A549 (cell line): ENCODE measurements at regions not wholly inside any gene's neighbourhood (a gene's known extent, or its start where the extent isn't known, plus 50 kb on each side); places are given as distances from the start of the nearest gene placed in this dataset.

Source experiments
- ATAC-seq, 2 experiments: fragments of 200-7000 bp in 1 of 2; fragments of >200 bp in 1 of 2; cut with Nextera tagmentation in 1 of 2; cut with Tn5 transposase in 1 of 2; 3 replicates each; pipeline versions ENCODE4 v1.8.0 to v1.9.1; 2018 to 2020; ENCODE audit warnings: mild to moderate bottlenecking in 1 of 2, moderate library complexity in 1 of 2
- CTCF ChIA-PET: fragments of 300-600 bp; sonication (Branson Sonifier 250); formaldehyde crosslinking; extraction: SDS; loops from one replicate; lab custom pipeline; 2021; ENCODE audit warnings: antibody characterized with exemption, inconsistent platforms; lab: Yijun Ruan, JAX
- POLR2A ChIA-PET: fragments of 350-600 bp; formaldehyde crosslinking; extraction: SDS; loops from one replicate; lab custom pipeline; 2021; ENCODE audit warnings: antibody characterized with exemption, inconsistent platforms; lab: Yijun Ruan, JAX
- DNase-seq, 2 experiments: peaks; one replicate each; pipeline versions ENCODE4 v3.0.0 to v3.0.0-alpha.2; 2011 to 2016; ENCODE audit warnings: low read depth in 1 of 2, low spot score in 1 of 2
- FAIRE-seq: peaks from 2 replicates; lab custom pipeline; 2011; peaks lifted over from hg19 to GRCh38; lab: Jason Lieb, UNC
- H3K27ac ChIP-seq, 2 experiments: fragments of >200 bp; sonication (Bioruptor Twin); formaldehyde crosslinking; 3 replicates each; pipeline ENCODE4 v1.5.1; 2016 to 2017
- H3K4me1 ChIP-seq: fragments of >200 bp; sonication (Bioruptor Twin); formaldehyde crosslinking; 3 replicates; pipeline ENCODE4 v1.6.1; 2016
- H3K4me2 ChIP-seq: fragments of >200 bp; sonication (Bioruptor Twin); formaldehyde crosslinking; 3 replicates; pipeline ENCODE4 v1.6.1; 2016
- H3K4me3 ChIP-seq: fragments of >200 bp; sonication (Bioruptor Twin); formaldehyde crosslinking; 3 replicates; pipeline ENCODE4 v1.5.1; 2016
- H3K9me3 ChIP-seq: fragments of >200 bp; sonication (Bioruptor Twin); formaldehyde crosslinking; 3 replicates; pipeline ENCODE4 v1.6.1; 2016
- BHLHE40 ChIP-seq: IDR thresholded peaks from 2 replicates; pipeline ENCODE4 v1.6.1; 2012; ENCODE audit warnings: low read depth, low read length, inconsistent platforms
- CEBPB ChIP-seq, 2 experiments: fragments of >200 bp in 1 of 2; sonication (Bioruptor Twin) in 1 of 2; formaldehyde crosslinking in 1 of 2; IDR thresholded peaks; 2 replicates each; pipeline ENCODE4 v1.6.1; 2012 to 2016
- CTCF ChIP-seq: fragments of >200 bp; sonication (Bioruptor Twin); formaldehyde crosslinking; IDR thresholded peaks from 3 replicates; pipeline ENCODE4 v1.5.1; 2016
- EHMT2 ChIP-seq: fragments of 200-600 bp; sonication (generic); IDR thresholded peaks from 2 replicates; pipeline ENCODE4 v1.6.1; 2016; ENCODE audit warnings: antibody characterized with exemption, low read depth, mild to moderate bottlenecking, moderate library complexity
- EP300 ChIP-seq, 2 experiments: fragments of >200 bp; sonication (Bioruptor Twin); formaldehyde crosslinking; IDR thresholded peaks; 2 replicates in 1 of 2; 3 replicates in 1 of 2; pipeline ENCODE4 v1.6.1; 2016 to 2017
- FOSB ChIP-seq: fragments of 250-450 bp; sonication (Bioruptor Pico); IDR thresholded peaks from 2 replicates; pipeline ENCODE4 v1.5.0; 2020; ENCODE audit warnings: mild to moderate bottlenecking, moderate library complexity
- FOSL2 ChIP-seq, 2 experiments: fragments of 450-650 bp in 1 of 2; fragments of >200 bp in 1 of 2; sonication (Bioruptor Twin) in 1 of 2; formaldehyde crosslinking; IDR thresholded peaks; 2 replicates each; pipeline versions ENCODE4 v1.5.0 to v1.6.1; 2016 to 2020; ENCODE audit warnings: mild to moderate bottlenecking in 1 of 2, moderate library complexity in 1 of 2
- HEYL ChIP-seq: fragments of 250-450 bp; sonication (Bioruptor Pico); IDR thresholded peaks from 2 replicates; pipeline ENCODE4 v1.8.0; 2021; ENCODE audit warnings: mild to moderate bottlenecking, moderate library complexity
- HOXA7 ChIP-seq: fragments of 250-450 bp; sonication (Bioruptor Pico); IDR thresholded peaks from 2 replicates; pipeline ENCODE4 v1.5.0; 2020; ENCODE audit warnings: mild to moderate bottlenecking, moderate library complexity
- JUN ChIP-seq, 2 experiments: fragments of >200 bp; sonication (Bioruptor Twin); formaldehyde crosslinking; IDR thresholded peaks; 2 replicates in 1 of 2; 3 replicates in 1 of 2; pipeline ENCODE4 v1.6.1; 2016 to 2017
- KDM5A ChIP-seq: fragments of 200-600 bp; sonication (generic); IDR thresholded peaks from 2 replicates; pipeline ENCODE4 v1.6.1; 2016; ENCODE audit warnings: antibody characterized with exemption, mild to moderate bottlenecking
- MAFK ChIP-seq: fragments of 450-650 bp; IDR thresholded peaks from 2 replicates; pipeline ENCODE4 v1.6.1; 2014; ENCODE audit not compliant: partially characterized antibody
- NR3C1 ChIP-seq: fragments of >200 bp; sonication (Bioruptor Twin); formaldehyde crosslinking; IDR thresholded peaks from 3 replicates; pipeline ENCODE4 v1.6.1; 2017
- PHF8 ChIP-seq: fragments of 200-600 bp; sonication (generic); IDR thresholded peaks from 2 replicates; pipeline ENCODE4 v1.6.1; 2016; ENCODE audit warnings: low read depth, mild to moderate bottlenecking, antibody characterized with exemption, moderate library complexity, borderline replicate concordance
- POLR2A ChIP-seq: IDR thresholded peaks from 2 replicates; pipeline ENCODE4 v1.6.1; 2012; ENCODE audit warnings: mild to moderate bottlenecking, low read length
- REST ChIP-seq: fragments of 200-600 bp; sonication (generic); IDR thresholded peaks from 2 replicates; pipeline ENCODE4 v1.6.1; 2016; ENCODE audit warnings: antibody characterized with exemption, mild to moderate bottlenecking, moderate library complexity
- SREBF2 ChIP-seq: fragments of 450-650 bp; IDR thresholded peaks from 2 replicates; pipeline ENCODE4 v1.6.1; 2014; ENCODE audit warnings: mild to moderate bottlenecking, moderate library complexity
- ZC3H11A ChIP-seq: fragments of 450-650 bp; IDR thresholded peaks from 2 replicates; pipeline ENCODE4 v1.6.1; 2014; ENCODE audit warnings: antibody characterized with exemption, mild to moderate bottlenecking
- ZSCAN20 ChIP-seq: fragments of 250-450 bp; sonication (Bioruptor Pico); IDR thresholded peaks from 2 replicates; pipeline ENCODE4 v1.8.0; 2022; ENCODE audit warnings: mild to moderate bottlenecking, moderate library complexity
- WGBS: methylation state at CpG from one replicate; pipeline ENCODE4 v1.1.6; 2017; ENCODE audit errors: missing lambda C conversion rate; 5-methylcytosine and 5-hydroxymethylcytosine counted together

DNA sequence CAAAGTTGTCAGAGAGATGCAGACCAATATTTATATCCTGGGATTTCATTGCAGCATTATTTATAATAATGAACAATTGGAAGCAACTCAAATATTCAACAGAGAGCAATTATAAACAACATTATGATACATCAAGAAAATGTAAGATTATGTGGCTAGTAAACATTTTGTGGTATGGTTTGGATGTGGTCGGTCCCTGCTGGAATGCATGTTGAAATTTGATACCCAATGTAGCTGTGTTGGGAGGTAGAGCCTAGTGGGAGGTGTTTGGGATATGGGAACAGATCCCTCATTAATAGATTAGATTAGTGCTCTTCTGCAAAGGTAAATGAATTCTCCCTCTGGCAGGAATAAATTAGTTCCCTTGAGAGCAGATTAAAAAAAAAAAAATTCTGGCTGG is 350.9 kb downstream of the ANKRD30A start:
- ChIA-PET CTCF (no interaction called here), POLR2A (no interaction called here)
- WGBS: 40% methylated on average over 1 of the region's 1 CpG
- H3K4me2 ChIP-seq: no peak overlapping the region
- 0 out of 6 replicates have a peak overlapping the region, but pooled peaks of 1 of the 2 experiments have one; percentile 24 for H3K27ac ChIP-seq
- ATAC-seq: no peak
- H3K4me1 ChIP-seq: no peaks in the 10 kb centered on the region
- FAIRE-seq: no peak
- H3K9me3 ChIP-seq: no peaks in the 10 kb centered on the region
- no peak for TF ChIP-seq ZSCAN20 (CRISPR knock-in tag)
- no peak for TF ChIP-seq JUN (IDR thresholded peaks at IDR 0.05)
- no peak for TF ChIP-seq EP300 (IDR thresholded peaks at IDR 0.05)
- TF ChIP-seq CTCF: no peak
- no peak for TF ChIP-seq CEBPB (IDR thresholded peaks at IDR 0.05)
- no peak for TF ChIP-seq NR3C1
- TF ChIP-seq POLR2A: no peak
- TF ChIP-seq HEYL: no peak
- TF ChIP-seq, all 56 proteins: peak for 0
- DNase-seq: no peak
- H3K4me3 ChIP-seq: no peak overlapping the region

GRCh38 chr10:37474645-37475044 is 349.2 kb downstream of the ANKRD30A start:
- H3K4me2 ChIP-seq: no peak overlapping the region
- no peaks in the 10 kb centered on the region for H3K4me1 ChIP-seq
- WGBS: 75% methylated on average over 9 of the region's 9 CpGs
- FAIRE-seq: no peak
- DNase-seq: no peak
- ChIA-PET CTCF (no interaction called here), POLR2A (no interaction called here)
- H3K4me3 ChIP-seq: no peak overlapping the region
- H3K9me3 ChIP-seq: no peaks in the 10 kb centered on the region
- no peak overlapping the region for H3K27ac ChIP-seq
- no peak for TF ChIP-seq SREBF2
- peak; percentile 68 for TF ChIP-seq ZC3H11A
- TF ChIP-seq PHF8: no peak
- no peak for ATAC-seq

DNA sequence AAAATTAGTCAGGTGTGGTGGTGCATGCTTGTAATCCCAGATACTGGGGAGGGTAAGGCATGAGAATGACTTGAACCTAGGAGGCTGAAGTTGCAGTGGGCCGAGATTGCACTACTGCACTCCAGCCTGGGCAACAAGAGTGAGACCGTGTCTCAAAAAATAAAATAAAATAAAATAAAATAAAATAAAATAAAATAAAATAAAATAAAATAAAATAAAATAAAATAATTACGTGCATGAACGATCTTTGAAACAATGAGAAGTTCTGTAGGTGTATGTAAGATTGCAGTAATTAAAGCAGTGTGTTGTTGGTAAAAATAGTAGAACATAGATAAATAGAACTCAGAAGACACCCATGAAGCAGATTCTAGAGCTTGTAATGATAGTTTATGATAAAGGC is 348.5 kb downstream of the ANKRD30A start:
- Histone ChIP-seq H3K4me1 (no peaks in the 10 kb centered on the region), H3K4me3 (no peak overlapping the region), H3K27ac (no peak overlapping the region), H3K4me2 (no peak overlapping the region), H3K9me3 (no peaks in the 10 kb centered on the region)
- no peak for DNase-seq
- ChIA-PET CTCF (no interaction called here), POLR2A (no interaction called here)
- TF ChIP-seq EHMT2 (no peak), BHLHE40 (no peak), MAFK (no peak), HOXA7 (no peak), FOSB (CRISPR knock-in tag) (no peak), FOSL2 (IDR thresholded peaks at IDR 0.05) (no peak), FOSL2 (CRISPR knock-in tag; IDR thresholded peaks at IDR 0.05) (no peak), REST (no peak), EP300 (IDR thresholded peaks at IDR 0.05) (no peak), KDM5A (no peak)
- ATAC-seq: no peak
- WGBS: 72% methylated on average over 4 of the region's 4 CpGs
- no peak for FAIRE-seq
